ENCODE measurements at regions not wholly inside any gene's neighbourhood (a gene's known extent, or its start where the extent isn't known, plus 50 kb on each side); places are given as distances from the start of the nearest gene placed in this dataset.

GRCh38 chr10:130857631-130858295 lies 453.8 kb downstream of the TCERG1L start:
- DNase-seq, result no peak

- DNase-seq, result no peak
Observed at GRCh38 chr10:130858626-130859025, 452.9 kb downstream of the TCERG1L start.

GRCh38 chr10:130859427-130859826 lies 452.1 kb downstream of the TCERG1L start:
- DNase-seq, result no peak

- no peak for DNase-seq
Observed at GRCh38 chr10:130862122-130862521, 449.4 kb downstream of the TCERG1L start.

GRCh38 chr10:130862626-130863025 lies 448.9 kb downstream of the TCERG1L start:
- no peak for DNase-seq

- no peak for DNase-seq
Observed at GRCh38 chr10:130863044-130863443, 448.5 kb downstream of the TCERG1L start.

GRCh38 chr10:130864961-130865818 lies 446.3 kb downstream of the TCERG1L start:
- DNase-seq, result no peak

- no peak for DNase-seq
Observed at GRCh38 chr10:130866857-130867256, 444.7 kb downstream of the TCERG1L start.

- DNase-seq, result no peak
Observed at GRCh38 chr10:130867446-130868194, 443.9 kb downstream of the TCERG1L start.

- DNase-seq, result no peak
Observed at GRCh38 chr10:130869179-130869841, 442.2 kb downstream of the TCERG1L start.

- DNase-seq, result no peak
Observed at GRCh38 chr10:130871406-130871805, 440.1 kb downstream of the TCERG1L start.

- no peak for DNase-seq
Observed at GRCh38 chr10:130873636-130874035, 437.9 kb downstream of the TCERG1L start.

GRCh38 chr10:130875116-130875515 lies 436.4 kb downstream of the TCERG1L start:
- DNase-seq, result no peak

GRCh38 chr10:130875897-130876472 lies 435.5 kb downstream of the TCERG1L start:
- DNase-seq, result no peak

GRCh38 chr10:130877126-130877525 lies 434.4 kb downstream of the TCERG1L start:
- no peak for DNase-seq

GRCh38 chr10:130878131-130878530 lies 433.4 kb downstream of the TCERG1L start:
- no peak for DNase-seq

GRCh38 chr10:130882906-130883305 lies 428.6 kb downstream of the TCERG1L start:
- no peak for DNase-seq

GRCh38 chr10:130884456-130884855 lies 427.1 kb downstream of the TCERG1L start:
- no peak for DNase-seq

- no peak for DNase-seq
Observed at GRCh38 chr10:130885021-130885655, 426.4 kb downstream of the TCERG1L start.

- DNase-seq, result no peak
Observed at GRCh38 chr10:130887170-130887569, 424.4 kb downstream of the TCERG1L start.

- no peak for DNase-seq
Observed at GRCh38 chr10:130888493-130888892, 423.0 kb downstream of the TCERG1L start.

GRCh38 chr10:130889240-130889639 lies 422.3 kb downstream of the TCERG1L start:
- DNase-seq, result no peak
